Aorta (tissue), 5 donors: ENCODE measurements at regions not wholly inside any gene's neighbourhood (a gene's known extent, or its start where the extent isn't known, plus 50 kb on each side); places are given as distances from the start of the nearest gene placed in this dataset.

Source experiments
- ATAC-seq: fragments of 200-7000 bp; cut with Tn5 transposase; one replicate; pipeline ENCODE4 v1.9.1; 2022; ENCODE audit warnings: moderate library complexity; ENCODE audit not compliant: low FRiP score
- DNase-seq, 2 donors: peaks; one replicate each; pipeline ENCODE4 v3.0.0-alpha.2; 2020
- H3K27ac ChIP-seq, 2 donors: one replicate each; pipeline ENCODE4 v1.5.1; 2013; ENCODE audit warnings: low read length in 2 of 2, mild to moderate bottlenecking in 2 of 2, moderate library complexity in 2 of 2, control low read depth in 1 of 2, inconsistent platforms in 1 of 2, low read depth in 1 of 2
- H3K27me3 ChIP-seq, 2 donors: one replicate each; pipeline ENCODE4 v1.6.1; 2013; ENCODE audit warnings: control low read depth in 1 of 2, low read length in 1 of 2, mild to moderate bottlenecking in 1 of 2, moderate library complexity in 1 of 2; ENCODE audit not compliant: insufficient read depth in 2 of 2, control insufficient read depth in 1 of 2
- H3K36me3 ChIP-seq, 2 donors: one replicate each; pipeline ENCODE4 v1.6.1; 2013; ENCODE audit warnings: control low read depth in 1 of 2, low read length in 1 of 2, mild to moderate bottlenecking in 1 of 2; ENCODE audit not compliant: insufficient read depth in 2 of 2, control insufficient read depth in 1 of 2
- H3K4me1 ChIP-seq, 2 donors: one replicate each; pipeline ENCODE4 v1.6.1; 2013; ENCODE audit warnings: low read length in 2 of 2, control low read depth in 1 of 2, mild to moderate bottlenecking in 1 of 2, moderate library complexity in 1 of 2; ENCODE audit not compliant: insufficient read depth in 2 of 2, control insufficient read depth in 1 of 2
- H3K4me3 ChIP-seq, 2 donors: one replicate each; pipeline ENCODE4 v1.5.1; 2013; ENCODE audit warnings: low read length in 2 of 2, control low read depth in 1 of 2, mild to moderate bottlenecking in 1 of 2
- H3K9me3 ChIP-seq: one replicate; pipeline ENCODE4 v1.6.1; 2013; ENCODE audit warnings: mild to moderate bottlenecking, low read length; ENCODE audit not compliant: control insufficient read depth
- WGBS, 2 donors: extraction: QIAGEN DNeasy Blood & Tissue Kit; methylation state at CpG; one replicate each; pipeline ENCODE4 v1.1.7; 2013; 5-methylcytosine and 5-hydroxymethylcytosine counted together
- intact Hi-C, 2 donors: fragments of 100-400 bp; cut with DNase I; formaldehyde crosslinking; loops; one replicate each; pipeline versions ENCODE4 v1.14.2 to v1.15.0; 2022
- donor health status: healthy with polysubstance abuse.
- donor health status: Bipolar disorder and iron deficiency.
- donor health status: DM: no; HTN: no; CAD: no.
- donor health status: DM: no; HTN: no; CAD: no.
- donor health status: DM: yes; HTN: yes; CAD: no.

GRCh38 chr9:135201711-135202110 lies 114.2 kb downstream of the OLFM1 start:
- no peaks in the 10 kb centered on the region for H3K4me1 ChIP-seq
- no peak overlapping the region for H3K27ac ChIP-seq
- intact Hi-C loops, result no loop called here
- no peaks in the 10 kb centered on the region for H3K9me3 ChIP-seq
- no peaks in the 10 kb centered on the region for H3K36me3 ChIP-seq
- 80 to 82% methylated on average over 9 of the region's 9 CpGs for WGBS, 2 donors
- ATAC-seq, result no peak
- no peak overlapping the region for H3K4me3 ChIP-seq
- no peak for DNase-seq
- no peaks in the 10 kb centered on the region for H3K27me3 ChIP-seq

- DNase-seq, result no peak
- H3K4me3 ChIP-seq, result no peak overlapping the region
- no peaks in the 10 kb centered on the region for H3K27me3 ChIP-seq
- ATAC-seq, result no peak
- 87 to 92% methylated on average over 8 of the region's 8 CpGs for WGBS, 2 donors
- H3K36me3 ChIP-seq, result no peaks in the 10 kb centered on the region
- H3K27ac ChIP-seq, result no peak overlapping the region
- no peaks in the 10 kb centered on the region for H3K9me3 ChIP-seq
- intact Hi-C loops, result no loop called here
- no peaks in the 10 kb centered on the region for H3K4me1 ChIP-seq
Observed at GRCh38 chr9:135204177-135204576, 116.7 kb downstream of the OLFM1 start.

GRCh38 chr9:135209136-135209535 lies 121.7 kb downstream of the OLFM1 start:
- DNase-seq (no peak), ATAC-seq (no peak)
- Histone ChIP-seq H3K9me3 (peaks cover 8% of the 10 kb centered on the region), H3K27me3 (no peaks in the 10 kb centered on the region), H3K27ac (no peak overlapping the region), H3K4me1 (no peaks in the 10 kb centered on the region), H3K4me3 (no peak overlapping the region), H3K36me3 (no peaks in the 10 kb centered on the region)
- WGBS, 2 donors, result 71 to 79% methylated on average over 7 of the region's 7 CpGs
- intact Hi-C loops, result no loop called here

- Histone ChIP-seq H3K4me3 (no peak overlapping the region), H3K27ac (no peak overlapping the region), H3K4me1 (no peaks in the 10 kb centered on the region), H3K27me3 (no peaks in the 10 kb centered on the region), H3K9me3 (peaks cover 8% of the 10 kb centered on the region), H3K36me3 (no peaks in the 10 kb centered on the region)
- intact Hi-C loops, result no loop called here
- DNase-seq (peak; percentile 2 to 12), ATAC-seq (no peak)
- 49 to 58% methylated on average over 2 of the region's 2 CpGs for WGBS, 2 donors
Observed at GRCh38 chr9:135209852-135210251, 122.4 kb downstream of the OLFM1 start.

DNA sequence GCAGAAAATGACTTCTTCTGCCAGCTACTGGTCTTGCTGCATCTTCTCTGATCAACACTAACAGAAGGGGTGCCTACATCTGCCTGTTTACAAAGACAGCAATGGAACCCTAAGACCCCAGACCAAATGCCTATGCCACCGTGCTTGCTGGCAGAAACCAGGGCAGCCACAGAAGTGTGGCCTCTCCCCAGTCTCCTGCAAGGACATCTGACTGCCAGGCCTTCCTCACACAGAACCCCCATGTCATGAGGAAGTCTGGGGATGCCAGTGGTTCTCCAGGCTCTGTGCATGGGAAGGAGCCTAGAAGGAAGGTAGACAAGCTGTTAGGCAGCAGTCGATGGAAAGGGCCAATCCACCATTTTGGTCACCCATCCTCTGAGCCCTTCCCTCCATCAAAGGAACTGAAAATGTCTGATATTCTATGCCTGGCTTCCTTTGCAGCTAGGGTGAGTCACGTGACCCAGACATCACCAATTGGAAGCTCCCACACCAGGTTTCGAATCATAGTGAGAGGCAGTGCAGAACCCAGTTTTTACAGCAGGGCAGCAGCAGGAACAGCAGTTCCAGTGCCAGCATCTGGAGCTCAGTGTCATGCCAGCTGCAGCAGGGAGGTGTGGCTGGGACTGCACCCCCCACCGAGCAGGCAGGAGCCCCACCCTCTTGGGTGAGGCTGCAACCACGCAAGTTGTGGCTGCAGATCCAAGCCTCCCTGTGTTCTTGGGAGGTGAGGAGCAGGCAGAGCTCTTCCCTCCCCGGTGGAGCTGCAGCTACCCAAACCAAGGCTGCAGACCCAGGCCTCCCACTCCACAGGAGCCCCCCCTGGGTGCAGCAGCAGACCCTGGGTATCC lies 123.4 kb downstream of the OLFM1 start:
- DNase-seq, result peak; percentile 3 to 8
- no peak overlapping the region for H3K4me3 ChIP-seq
- H3K9me3 ChIP-seq, result peaks cover 8% of the 10 kb centered on the region
- no peaks in the 10 kb centered on the region for H3K36me3 ChIP-seq
- no peak overlapping the region for H3K27ac ChIP-seq
- no peak for ATAC-seq
- no peaks in the 10 kb centered on the region for H3K27me3 ChIP-seq
- WGBS, 2 donors, result 78 to 79% methylated on average over 7 of the region's 7 CpGs
- no peaks in the 10 kb centered on the region for H3K4me1 ChIP-seq
- intact Hi-C loops, result no loop called here

- no peaks in the 10 kb centered on the region for H3K4me1 ChIP-seq
- intact Hi-C loops, result no loop called here
- H3K27me3 ChIP-seq, result no peaks in the 10 kb centered on the region
- 91 to 93% methylated on average over 3 of the region's 3 CpGs for WGBS, 2 donors
- H3K27ac ChIP-seq, result no peak overlapping the region
- peaks cover 8% of the 10 kb centered on the region for H3K9me3 ChIP-seq
- no peaks in the 10 kb centered on the region for H3K36me3 ChIP-seq
- DNase-seq, result peak; percentile 13 to 37
- H3K4me3 ChIP-seq, result no peak overlapping the region
- ATAC-seq, result no peak
Observed at GRCh38 chr9:135211524-135211890, 124.0 kb downstream of the OLFM1 start.

- intact Hi-C loops, result no loop called here
- Histone ChIP-seq H3K4me3 (no peak overlapping the region), H3K27me3 (no peaks in the 10 kb centered on the region), H3K36me3 (no peaks in the 10 kb centered on the region), H3K9me3 (peaks cover 8% of the 10 kb centered on the region), H3K4me1 (no peaks in the 10 kb centered on the region), H3K27ac (no peak overlapping the region)
- WGBS, 2 donors, result 91 to 99% methylated on average over 5 of the region's 5 CpGs
- DNase-seq (peak; percentile 29 to 48), ATAC-seq (no peak)
Observed at GRCh38 chr9:135212961-135213360, 125.5 kb downstream of the OLFM1 start.

DNA sequence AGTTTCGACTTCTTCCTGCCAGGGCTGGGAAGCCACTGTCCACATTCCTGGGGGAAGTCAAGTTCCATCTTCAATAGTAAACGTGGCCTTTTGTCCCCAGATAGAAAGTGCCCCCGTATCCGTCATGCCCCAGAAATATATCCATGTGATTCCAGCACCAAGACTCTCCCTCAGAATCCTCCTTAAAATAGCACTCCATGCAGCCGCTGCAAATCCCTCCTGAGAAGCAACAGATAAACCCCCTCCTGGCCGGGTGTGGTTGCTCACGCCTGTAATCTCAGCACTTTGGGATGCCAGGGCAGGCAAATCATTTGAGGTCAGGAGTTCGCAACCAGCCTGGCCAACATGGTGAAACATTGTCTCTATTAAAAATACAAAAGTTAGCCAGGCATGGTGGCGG lies 126.1 kb downstream of the OLFM1 start:
- Histone ChIP-seq H3K4me3 (no peak overlapping the region), H3K27ac (no peak overlapping the region), H3K27me3 (no peaks in the 10 kb centered on the region), H3K4me1 (no peaks in the 10 kb centered on the region), H3K36me3 (no peaks in the 10 kb centered on the region), H3K9me3 (peaks cover 8% of the 10 kb centered on the region)
- intact Hi-C loops, result no loop called here
- WGBS, 2 donors, result 81 to 85% methylated on average over 9 of the region's 9 CpGs
- DNase-seq, result peak in 1 of 2 donors; percentile 12
- no peak for ATAC-seq

- Histone ChIP-seq H3K4me3 (no peak overlapping the region), H3K9me3 (peaks cover 8% of the 10 kb centered on the region), H3K4me1 (no peaks in the 10 kb centered on the region), H3K36me3 (no peaks in the 10 kb centered on the region), H3K27me3 (no peaks in the 10 kb centered on the region), H3K27ac (no peak overlapping the region)
- intact Hi-C loops, result no loop called here
- no peak for ATAC-seq
- WGBS, 2 donors, result 53 to 63% methylated on average over 19 of the region's 19 CpGs
- DNase-seq, result peak; percentile 31 to 34
Observed at GRCh38 chr9:135214054-135214640, 126.7 kb downstream of the OLFM1 start.
